GM23338 (cell line): ENCODE measurements at regions not wholly inside any gene's neighbourhood (a gene's known extent, or its start where the extent isn't known, plus 50 kb on each side); places are given as distances from the start of the nearest gene placed in this dataset.

ENCODE experiments used
- ATAC-seq: fragments of 200-7000 bp; cut with Tn5 transposase; 3 replicates; pipeline ENCODE4 v1.9.1; 2020
- DNase-seq: peaks from one replicate; pipeline ENCODE4 v3.0.0-alpha.2; 2015; ENCODE audit warnings: low spot score
- H2AFZ ChIP-seq: fragments of 200-600 bp; sonication (generic); 2 replicates; pipeline ENCODE4 v1.8.0; 2016; ENCODE audit warnings: antibody characterized with exemption, mild to moderate bottlenecking, moderate library complexity
- H3F3A ChIP-seq: fragments of 200-600 bp; sonication (generic); replicated peaks from 2 replicates; pipeline ENCODE4 v1.8.0; 2017; ENCODE audit warnings: antibody characterized with exemption, mixed run types, low read depth
- H3K27ac ChIP-seq: fragments of 200-600 bp; sonication (generic); 2 replicates; pipeline ENCODE4 v1.6.1; 2016; ENCODE audit warnings: low read depth
- H3K27me3 ChIP-seq: fragments of 200-600 bp; sonication (generic); 2 replicates; pipeline ENCODE4 v1.8.0; 2016; ENCODE audit warnings: mild to moderate bottlenecking, mixed run types, moderate library complexity; ENCODE audit not compliant: insufficient read depth
- H3K36me3 ChIP-seq: fragments of 200-600 bp; sonication (generic); 2 replicates; pipeline ENCODE4 v1.8.0; 2016; ENCODE audit warnings: mild to moderate bottlenecking; ENCODE audit not compliant: insufficient read depth
- H3K4me1 ChIP-seq: fragments of 200-600 bp; sonication (generic); 2 replicates; pipeline ENCODE4 v1.8.0; 2016; ENCODE audit warnings: mild to moderate bottlenecking, moderate library complexity; ENCODE audit not compliant: insufficient read depth
- H3K4me2 ChIP-seq: fragments of 200-600 bp; sonication (generic); 2 replicates; pipeline ENCODE4 v1.7.1; 2017; ENCODE audit warnings: mixed run types
- H3K4me3 ChIP-seq: fragments of 200-600 bp; sonication (generic); 2 replicates; pipeline ENCODE4 v1.6.1; 2016; ENCODE audit warnings: mixed run types
- H3K79me2 ChIP-seq: fragments of 200-600 bp; sonication (generic); replicated peaks from 2 replicates; pipeline ENCODE4 v1.8.0; 2017; ENCODE audit warnings: mild to moderate bottlenecking; ENCODE audit not compliant: insufficient read depth
- H3K9me2 ChIP-seq: fragments of 200-600 bp; sonication (generic); 2 replicates; pipeline ENCODE4 v1.8.0; 2017; ENCODE audit not compliant: insufficient read depth
- H4K20me1 ChIP-seq: fragments of 200-600 bp; sonication (generic); replicated peaks from 2 replicates; pipeline ENCODE4 v1.8.0; 2017; ENCODE audit warnings: mild to moderate bottlenecking; ENCODE audit not compliant: insufficient read depth
- H3K27ac Mint-ChIP-seq: 2 replicates; pipeline ENCODE4 v1.8.0; 2020; ENCODE audit warnings: inconsistent platforms, mild to moderate bottlenecking, moderate library complexity, mixed read lengths
- H3K27me3 Mint-ChIP-seq: 3 replicates; pipeline ENCODE4 v1.8.0; 2022; ENCODE audit warnings: low read depth, mild to moderate bottlenecking, moderate library complexity, mixed read lengths, inconsistent platforms; ENCODE audit not compliant: insufficient read depth, poor library complexity
- H3K36me3 Mint-ChIP-seq: 3 replicates; pipeline ENCODE4 v1.8.0; 2021; ENCODE audit warnings: low read depth, mild to moderate bottlenecking, inconsistent platforms, moderate library complexity, mixed read lengths
- H3K4me1 Mint-ChIP-seq: 3 replicates; pipeline ENCODE4 v1.8.0; 2020; ENCODE audit warnings: mild to moderate bottlenecking, inconsistent platforms, mixed read lengths
- H3K4me3 Mint-ChIP-seq: 3 replicates; pipeline ENCODE4 v1.8.0; 2021; ENCODE audit warnings: moderate library complexity, mild to moderate bottlenecking, inconsistent platforms, mixed read lengths
- H3K9me3 Mint-ChIP-seq: 3 replicates; pipeline ENCODE4 v1.8.0; 2020; ENCODE audit warnings: moderate library complexity, mild to moderate bottlenecking, inconsistent platforms, mixed read lengths
- CREB1 ChIP-seq: fragments of 250-450 bp; sonication (Bioruptor Pico); IDR thresholded peaks from 2 replicates; pipeline ENCODE4 v1.5.0; 2020; ENCODE audit warnings: low read depth, mild to moderate bottlenecking, moderate library complexity
- EZH2phosphoT487 ChIP-seq: fragments of 200-600 bp; sonication (generic); IDR thresholded peaks from one replicate; pipeline ENCODE4 v1.8.1; 2018; ENCODE audit warnings: antibody characterized with exemption; ENCODE audit not compliant: unreplicated experiment
- JUNB ChIP-seq: IDR thresholded peaks from one replicate; pipeline ENCODE4 v1.6.1; 2016; ENCODE audit warnings: antibody characterized with exemption; ENCODE audit not compliant: unreplicated experiment
- NANOG ChIP-seq: IDR thresholded peaks from 2 replicates; pipeline ENCODE4 v1.6.1; 2016; ENCODE audit warnings: antibody characterized with exemption, borderline replicate concordance
- POLR2AphosphoS5 ChIP-seq: IDR thresholded peaks from 2 replicates; pipeline ENCODE4 v1.6.1; 2016; ENCODE audit warnings: antibody characterized with exemption, low read depth
- STAT1 ChIP-seq: IDR thresholded peaks from one replicate; pipeline ENCODE4 v1.6.1; 2016; ENCODE audit warnings: antibody characterized with exemption; ENCODE audit not compliant: unreplicated experiment
- TF ChIP-seq, protein P1 (sequence below): IDR thresholded peaks from one replicate; pipeline ENCODE4 v1.6.1; 2018; ENCODE audit warnings: antibody characterized with exemption; ENCODE audit not compliant: unreplicated experiment
- TF ChIP-seq, protein P2 (sequence below): IDR thresholded peaks from 2 replicates; pipeline ENCODE4 v1.6.1; 2016; ENCODE audit warnings: antibody characterized with exemption
- TF ChIP-seq, protein P3 (sequence below), 2 experiments: fragments of 200-600 bp in 1 of 2; sonication (generic) in 1 of 2; conservative IDR thresholded peaks; 2 replicates each; pipeline versions ENCODE4 v1.5.1 to v1.6.1; 2016 to 2017; ENCODE audit warnings: antibody characterized with exemption in 2 of 2, low read depth in 2 of 2, mild to moderate bottlenecking in 2 of 2, moderate library complexity in 1 of 2
- TF ChIP-seq, protein P4 (sequence below): fragments of 250-450 bp; sonication (Bioruptor Pico); IDR thresholded peaks from 2 replicates; pipeline ENCODE4 v1.5.0; 2020; ENCODE audit warnings: mild to moderate bottlenecking, moderate library complexity

DNA sequence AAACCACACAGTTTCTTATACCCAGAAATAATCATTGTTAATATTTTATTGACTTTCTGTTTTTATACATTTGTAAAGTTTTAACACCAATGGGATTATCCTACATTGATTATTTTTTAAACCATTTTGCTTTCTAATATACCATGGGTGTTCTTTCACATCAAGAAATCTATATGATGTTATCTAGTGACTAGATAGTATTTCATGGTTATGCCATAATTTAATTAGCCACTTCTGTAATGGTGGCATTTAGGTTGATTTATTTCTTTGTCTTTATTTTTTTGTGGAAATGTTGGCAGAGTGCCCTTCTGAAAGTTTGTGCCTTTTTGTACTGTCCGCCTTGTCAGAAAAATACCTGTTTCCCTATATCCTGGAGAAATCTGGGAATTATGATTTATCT is 193.3 kb downstream of the CEP135 start (continued):
- TF ChIP-seq, protein P1, sequence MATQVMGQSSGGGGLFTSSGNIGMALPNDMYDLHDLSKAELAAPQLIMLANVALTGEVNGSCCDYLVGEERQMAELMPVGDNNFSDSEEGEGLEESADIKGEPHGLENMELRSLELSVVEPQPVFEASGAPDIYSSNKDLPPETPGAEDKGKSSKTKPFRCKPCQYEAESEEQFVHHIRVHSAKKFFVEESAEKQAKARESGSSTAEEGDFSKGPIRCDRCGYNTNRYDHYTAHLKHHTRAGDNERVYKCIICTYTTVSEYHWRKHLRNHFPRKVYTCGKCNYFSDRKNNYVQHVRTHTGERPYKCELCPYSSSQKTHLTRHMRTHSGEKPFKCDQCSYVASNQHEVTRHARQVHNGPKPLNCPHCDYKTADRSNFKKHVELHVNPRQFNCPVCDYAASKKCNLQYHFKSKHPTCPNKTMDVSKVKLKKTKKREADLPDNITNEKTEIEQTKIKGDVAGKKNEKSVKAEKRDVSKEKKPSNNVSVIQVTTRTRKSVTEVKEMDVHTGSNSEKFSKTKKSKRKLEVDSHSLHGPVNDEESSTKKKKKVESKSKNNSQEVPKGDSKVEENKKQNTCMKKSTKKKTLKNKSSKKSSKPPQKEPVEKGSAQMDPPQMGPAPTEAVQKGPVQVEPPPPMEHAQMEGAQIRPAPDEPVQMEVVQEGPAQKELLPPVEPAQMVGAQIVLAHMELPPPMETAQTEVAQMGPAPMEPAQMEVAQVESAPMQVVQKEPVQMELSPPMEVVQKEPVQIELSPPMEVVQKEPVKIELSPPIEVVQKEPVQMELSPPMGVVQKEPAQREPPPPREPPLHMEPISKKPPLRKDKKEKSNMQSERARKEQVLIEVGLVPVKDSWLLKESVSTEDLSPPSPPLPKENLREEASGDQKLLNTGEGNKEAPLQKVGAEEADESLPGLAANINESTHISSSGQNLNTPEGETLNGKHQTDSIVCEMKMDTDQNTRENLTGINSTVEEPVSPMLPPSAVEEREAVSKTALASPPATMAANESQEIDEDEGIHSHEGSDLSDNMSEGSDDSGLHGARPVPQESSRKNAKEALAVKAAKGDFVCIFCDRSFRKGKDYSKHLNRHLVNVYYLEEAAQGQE: no peak
- TF ChIP-seq JUNB (no peak), POLR2AphosphoS5 (no peak)
- TF ChIP-seq, protein P2, sequence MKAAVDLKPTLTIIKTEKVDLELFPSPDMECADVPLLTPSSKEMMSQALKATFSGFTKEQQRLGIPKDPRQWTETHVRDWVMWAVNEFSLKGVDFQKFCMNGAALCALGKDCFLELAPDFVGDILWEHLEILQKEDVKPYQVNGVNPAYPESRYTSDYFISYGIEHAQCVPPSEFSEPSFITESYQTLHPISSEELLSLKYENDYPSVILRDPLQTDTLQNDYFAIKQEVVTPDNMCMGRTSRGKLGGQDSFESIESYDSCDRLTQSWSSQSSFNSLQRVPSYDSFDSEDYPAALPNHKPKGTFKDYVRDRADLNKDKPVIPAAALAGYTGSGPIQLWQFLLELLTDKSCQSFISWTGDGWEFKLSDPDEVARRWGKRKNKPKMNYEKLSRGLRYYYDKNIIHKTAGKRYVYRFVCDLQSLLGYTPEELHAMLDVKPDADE: no peak

DNA sequence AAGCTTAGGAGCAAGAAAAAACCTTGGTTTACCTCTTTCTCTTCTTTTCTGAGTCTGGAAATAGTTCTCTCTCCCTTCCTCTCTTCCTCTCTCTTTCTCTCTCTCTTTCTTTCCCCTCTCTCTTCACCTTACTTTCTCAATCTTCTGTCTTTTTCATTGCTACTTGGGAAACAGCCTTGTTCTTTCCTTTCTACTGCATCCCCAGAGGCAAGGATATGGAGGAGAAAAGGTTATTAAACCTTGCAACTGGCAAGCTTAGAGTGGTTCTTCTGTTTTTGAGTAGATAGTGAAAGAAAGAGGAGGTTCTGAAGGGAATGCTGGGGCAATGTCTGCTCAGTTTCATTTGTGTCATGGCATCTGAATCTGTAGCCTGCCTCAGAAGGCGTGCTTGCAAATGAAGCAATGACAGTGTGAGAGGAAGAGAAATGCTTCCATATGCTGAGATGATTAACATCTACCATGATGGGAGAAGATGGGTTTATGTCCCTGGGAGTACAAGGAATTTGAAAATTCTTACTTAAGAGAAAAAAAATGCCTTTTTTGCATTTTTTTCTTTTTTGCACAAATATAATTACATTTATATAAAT is 190.6 kb downstream of the CEP135 start:
- Histone ChIP-seq H3K79me2 (no peaks in the 10 kb centered on the region; the same call in 1 of the 2 replicates), H3F3A (no peaks in the 10 kb centered on the region), H3K4me2 (no peak overlapping the region), H3K36me3 (no peaks in the 10 kb centered on the region), H3K27me3 (no peaks in the 10 kb centered on the region), H3K27ac (no peak overlapping the region), H3K4me1 (no peaks in the 10 kb centered on the region; the same call in 1 of the 2 replicates), H3K9me2 (no peaks in the 10 kb centered on the region; the same call in 1 of the 2 replicates), H2AFZ (no peak overlapping the region), H4K20me1 (no peaks in the 10 kb centered on the region), H3K4me3 (no peak overlapping the region)
- Mint-ChIP-seq H3K9me3 (no peaks in the 10 kb centered on the region; the same call in 2 of the 3 replicates), H3K27me3 (peaks cover 2% of the 10 kb centered on the region), H3K4me1 (peaks cover 12% of the 10 kb centered on the region), H3K36me3 (no peaks in the 10 kb centered on the region), H3K4me3 (no peak overlapping the region), H3K27ac (peak overlapping the region; percentile 38; the same call in 1 of the 2 replicates)
- TF ChIP-seq, protein P2: no peak
- TF ChIP-seq EZH2phosphoT487: no peak
- no peak for TF ChIP-seq STAT1
- TF ChIP-seq, protein P3, sequence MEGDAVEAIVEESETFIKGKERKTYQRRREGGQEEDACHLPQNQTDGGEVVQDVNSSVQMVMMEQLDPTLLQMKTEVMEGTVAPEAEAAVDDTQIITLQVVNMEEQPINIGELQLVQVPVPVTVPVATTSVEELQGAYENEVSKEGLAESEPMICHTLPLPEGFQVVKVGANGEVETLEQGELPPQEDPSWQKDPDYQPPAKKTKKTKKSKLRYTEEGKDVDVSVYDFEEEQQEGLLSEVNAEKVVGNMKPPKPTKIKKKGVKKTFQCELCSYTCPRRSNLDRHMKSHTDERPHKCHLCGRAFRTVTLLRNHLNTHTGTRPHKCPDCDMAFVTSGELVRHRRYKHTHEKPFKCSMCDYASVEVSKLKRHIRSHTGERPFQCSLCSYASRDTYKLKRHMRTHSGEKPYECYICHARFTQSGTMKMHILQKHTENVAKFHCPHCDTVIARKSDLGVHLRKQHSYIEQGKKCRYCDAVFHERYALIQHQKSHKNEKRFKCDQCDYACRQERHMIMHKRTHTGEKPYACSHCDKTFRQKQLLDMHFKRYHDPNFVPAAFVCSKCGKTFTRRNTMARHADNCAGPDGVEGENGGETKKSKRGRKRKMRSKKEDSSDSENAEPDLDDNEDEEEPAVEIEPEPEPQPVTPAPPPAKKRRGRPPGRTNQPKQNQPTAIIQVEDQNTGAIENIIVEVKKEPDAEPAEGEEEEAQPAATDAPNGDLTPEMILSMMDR (conservative IDR thresholded peaks at IDR 0.05; ENCODE audit: low read depth in 2 of 2): no peak
- TF ChIP-seq JUNB: no peak
- TF ChIP-seq, protein P4, sequence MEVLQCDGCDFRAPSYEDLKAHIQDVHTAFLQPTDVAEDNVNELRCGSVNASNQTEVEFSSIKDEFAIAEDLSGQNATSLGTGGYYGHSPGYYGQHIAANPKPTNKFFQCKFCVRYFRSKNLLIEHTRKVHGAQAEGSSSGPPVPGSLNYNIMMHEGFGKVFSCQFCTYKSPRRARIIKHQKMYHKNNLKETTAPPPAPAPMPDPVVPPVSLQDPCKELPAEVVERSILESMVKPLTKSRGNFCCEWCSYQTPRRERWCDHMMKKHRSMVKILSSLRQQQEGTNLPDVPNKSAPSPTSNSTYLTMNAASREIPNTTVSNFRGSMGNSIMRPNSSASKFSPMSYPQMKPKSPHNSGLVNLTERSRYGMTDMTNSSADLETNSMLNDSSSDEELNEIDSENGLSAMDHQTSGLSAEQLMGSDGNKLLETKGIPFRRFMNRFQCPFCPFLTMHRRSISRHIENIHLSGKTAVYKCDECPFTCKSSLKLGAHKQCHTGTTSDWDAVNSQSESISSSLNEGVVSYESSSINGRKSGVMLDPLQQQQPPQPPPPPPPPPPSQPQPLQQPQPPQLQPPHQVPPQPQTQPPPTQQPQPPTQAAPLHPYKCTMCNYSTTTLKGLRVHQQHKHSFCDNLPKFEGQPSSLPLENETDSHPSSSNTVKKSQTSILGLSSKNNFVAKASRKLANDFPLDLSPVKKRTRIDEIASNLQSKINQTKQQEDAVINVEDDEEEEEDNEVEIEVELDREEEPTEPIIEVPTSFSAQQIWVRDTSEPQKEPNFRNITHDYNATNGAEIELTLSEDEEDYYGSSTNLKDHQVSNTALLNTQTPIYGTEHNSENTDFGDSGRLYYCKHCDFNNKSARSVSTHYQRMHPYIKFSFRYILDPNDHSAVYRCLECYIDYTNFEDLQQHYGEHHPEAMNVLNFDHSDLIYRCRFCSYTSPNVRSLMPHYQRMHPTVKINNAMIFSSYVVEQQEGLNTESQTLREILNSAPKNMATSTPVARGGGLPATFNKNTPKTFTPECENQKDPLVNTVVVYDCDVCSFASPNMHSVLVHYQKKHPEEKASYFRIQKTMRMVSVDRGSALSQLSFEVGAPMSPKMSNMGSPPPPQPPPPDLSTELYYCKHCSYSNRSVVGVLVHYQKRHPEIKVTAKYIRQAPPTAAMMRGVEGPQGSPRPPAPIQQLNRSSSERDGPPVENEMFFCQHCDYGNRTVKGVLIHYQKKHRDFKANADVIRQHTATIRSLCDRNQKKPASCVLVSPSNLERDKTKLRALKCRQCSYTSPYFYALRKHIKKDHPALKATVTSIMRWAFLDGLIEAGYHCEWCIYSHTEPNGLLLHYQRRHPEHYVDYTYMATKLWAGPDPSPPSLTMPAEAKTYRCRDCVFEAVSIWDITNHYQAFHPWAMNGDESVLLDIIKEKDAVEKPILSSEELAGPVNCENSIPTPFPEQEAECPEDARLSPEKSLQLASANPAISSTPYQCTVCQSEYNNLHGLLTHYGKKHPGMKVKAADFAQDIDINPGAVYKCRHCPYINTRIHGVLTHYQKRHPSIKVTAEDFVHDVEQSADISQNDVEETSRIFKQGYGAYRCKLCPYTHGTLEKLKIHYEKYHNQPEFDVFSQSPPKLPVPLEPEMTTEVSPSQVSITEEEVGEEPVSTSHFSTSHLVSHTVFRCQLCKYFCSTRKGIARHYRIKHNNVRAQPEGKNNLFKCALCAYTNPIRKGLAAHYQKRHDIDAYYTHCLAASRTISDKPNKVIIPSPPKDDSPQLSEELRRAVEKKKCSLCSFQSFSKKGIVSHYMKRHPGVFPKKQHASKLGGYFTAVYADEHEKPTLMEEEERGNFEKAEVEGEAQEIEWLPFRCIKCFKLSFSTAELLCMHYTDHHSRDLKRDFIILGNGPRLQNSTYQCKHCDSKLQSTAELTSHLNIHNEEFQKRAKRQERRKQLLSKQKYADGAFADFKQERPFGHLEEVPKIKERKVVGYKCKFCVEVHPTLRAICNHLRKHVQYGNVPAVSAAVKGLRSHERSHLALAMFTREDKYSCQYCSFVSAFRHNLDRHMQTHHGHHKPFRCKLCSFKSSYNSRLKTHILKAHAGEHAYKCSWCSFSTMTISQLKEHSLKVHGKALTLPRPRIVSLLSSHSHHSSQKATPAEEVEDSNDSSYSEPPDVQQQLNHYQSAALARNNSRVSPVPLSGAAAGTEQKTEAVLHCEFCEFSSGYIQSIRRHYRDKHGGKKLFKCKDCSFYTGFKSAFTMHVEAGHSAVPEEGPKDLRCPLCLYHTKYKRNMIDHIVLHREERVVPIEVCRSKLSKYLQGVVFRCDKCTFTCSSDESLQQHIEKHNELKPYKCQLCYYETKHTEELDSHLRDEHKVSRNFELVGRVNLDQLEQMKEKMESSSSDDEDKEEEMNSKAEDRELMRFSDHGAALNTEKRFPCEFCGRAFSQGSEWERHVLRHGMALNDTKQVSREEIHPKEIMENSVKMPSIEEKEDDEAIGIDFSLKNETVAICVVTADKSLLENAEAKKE: no peak
- no peak for TF ChIP-seq POLR2AphosphoS5
- TF ChIP-seq CREB1 (CRISPR knock-in tag): no peak
- no peak for TF ChIP-seq NANOG
- ATAC-seq: no peak; the same call in 2 of the 3 replicates
- DNase-seq: no peak
